Femur (tissue), 1 donor: ENCODE measurements at regions not wholly inside any gene's neighbourhood (a gene's known extent, or its start where the extent isn't known, plus 50 kb on each side); places are given as distances from the start of the nearest gene placed in this dataset.

Source experiments
- DNase-seq: peaks from one replicate; pipeline ENCODE4 v3.0.0-alpha.2; 2017

GRCh38 chrX:42149765-42150164 is 226.4 kb upstream of the CASK start:
- DNase-seq, result no peak

GRCh38 chrX:42149281-42149680 is 225.9 kb upstream of the CASK start:
- no peak for DNase-seq

- DNase-seq, result peak; percentile 59
Observed at GRCh38 chrX:42143866-42144592, 220.7 kb upstream of the CASK start.

- no peak for DNase-seq
Observed at GRCh38 chrX:42140320-42140719, 217.0 kb upstream of the CASK start.

- no peak for DNase-seq
Observed at GRCh38 chrX:42135583-42136228, 212.4 kb upstream of the CASK start.

GRCh38 chrX:42131856-42132255 is 208.5 kb upstream of the CASK start:
- DNase-seq, result no peak

GRCh38 chrX:42129022-42129940 is 205.9 kb upstream of the CASK start:
- DNase-seq, result no peak

- DNase-seq, result no peak
Observed at GRCh38 chrX:42128587-42128986, 205.2 kb upstream of the CASK start.

- DNase-seq, result no peak
Observed at GRCh38 chrX:42128020-42128419, 204.7 kb upstream of the CASK start.

GRCh38 chrX:42127563-42127962 is 204.2 kb upstream of the CASK start:
- no peak for DNase-seq

GRCh38 chrX:42123369-42123768 is 200.0 kb upstream of the CASK start:
- DNase-seq, result no peak

GRCh38 chrX:42119076-42119475 is 195.7 kb upstream of the CASK start:
- no peak for DNase-seq

GRCh38 chrX:42117318-42117717 is 194.0 kb upstream of the CASK start:
- no peak for DNase-seq

- DNase-seq, result no peak
Observed at GRCh38 chrX:42109428-42109827, 186.1 kb upstream of the CASK start.

GRCh38 chrX:42107495-42108488 is 184.4 kb upstream of the CASK start:
- no peak for DNase-seq

- DNase-seq, result no peak
Observed at GRCh38 chrX:42106556-42106955, 183.2 kb upstream of the CASK start.

- no peak for DNase-seq
Observed at GRCh38 chrX:42102586-42103282, 179.4 kb upstream of the CASK start.

- DNase-seq, result peak; percentile 43
Observed at GRCh38 chrX:42098900-42099299, 175.5 kb upstream of the CASK start.

GRCh38 chrX:42097486-42097885 is 174.1 kb upstream of the CASK start:
- DNase-seq, result no peak

- DNase-seq, result no peak
Observed at GRCh38 chrX:42096265-42096920, 173.0 kb upstream of the CASK start.

GRCh38 chrX:42094218-42094617 is 170.9 kb upstream of the CASK start:
- DNase-seq, result no peak
